K562 (cell line): ENCODE measurements at regions not wholly inside any gene's neighbourhood (a gene's known extent, or its start where the extent isn't known, plus 50 kb on each side); places are given as distances from the start of the nearest gene placed in this dataset.

Experiments
- ATAC-seq: fragments of 200-7000 bp; cut with Tn5 transposase; 3 replicates; pipeline ENCODE4 v1.9.1; 2020; ENCODE audit warnings: moderate library complexity
- BruUV-seq: library from RNA; stranded (reverse); fragments of 400-500 nt; replicated peaks from 2 replicates; lab custom pipeline; 2021; lab: Mats Ljungman, UMichigan
- CTCF ChIA-PET: fragments of 300-600 bp; formaldehyde crosslinking; extraction: SDS; loops from one replicate; lab custom pipeline; 2021; ENCODE audit warnings: low intra/inter-chr PET ratio; lab: Yijun Ruan, JAX
- POLR2A ChIA-PET: fragments of 300-600, 350-650 bp; sonication (Branson Sonifier 250); formaldehyde crosslinking; extraction: SDS; loops from one replicate; lab custom pipeline; 2021; ENCODE audit warnings: antibody characterized with exemption, inconsistent platforms; lab: Yijun Ruan, JAX
- DNase-seq, 4 experiments: peaks; one replicate each; pipeline versions ENCODE4 v3.0.0 to v3.0.0-alpha.2; 2011 to 2018; ENCODE audit warnings: low spot score in 3 of 4, mixed read lengths in 3 of 4; ENCODE audit errors: extremely low read depth in 1 of 4
- FAIRE-seq: peaks from 2 replicates; lab custom pipeline; 2011; peaks lifted over from hg19 to GRCh38; lab: Jason Lieb, UNC
- H2AFZ ChIP-seq: 2 replicates; pipeline ENCODE4 v1.6.0; 2011; ENCODE audit warnings: low read depth, low read length, control low read depth, inconsistent platforms
- H3K27ac ChIP-seq: fragments of 200-600 bp; 3 replicates; pipeline ENCODE4 v1.8.0; 2011; ENCODE audit warnings: low read depth, mild to moderate bottlenecking, control low read depth, inconsistent platforms, low read length, moderate library complexity, mixed read lengths; ENCODE audit errors: extremely low read depth
- H3K27me3 ChIP-seq, 2 experiments: fragments of 300-600 bp in 1 of 2; 2 replicates in 1 of 2; 3 replicates in 1 of 2; pipeline versions ENCODE4 v1.6.0 to v1.8.0; 2011; ENCODE audit warnings: inconsistent platforms in 2 of 2, low read length in 2 of 2, mild to moderate bottlenecking in 1 of 2, mixed read lengths in 1 of 2, moderate library complexity in 1 of 2; ENCODE audit not compliant: control insufficient read depth in 2 of 2, insufficient read depth in 2 of 2
- H3K36me3 ChIP-seq: fragments of 300-600 bp; 3 replicates; pipeline ENCODE4 v1.8.0; 2011; ENCODE audit warnings: mild to moderate bottlenecking, low read length, inconsistent platforms; ENCODE audit not compliant: control insufficient read depth, insufficient read depth
- H3K4me1 ChIP-seq, 2 experiments: fragments of 200-600 bp in 1 of 2; replicated peaks in 1 of 2; 2 replicates in 1 of 2; 3 replicates in 1 of 2; pipeline versions ENCODE4 v1.5.1 to v1.8.0; 2011; ENCODE audit warnings: inconsistent platforms in 2 of 2, low read length in 2 of 2, mild to moderate bottlenecking in 1 of 2, mixed read lengths in 1 of 2, moderate library complexity in 1 of 2; ENCODE audit not compliant: control insufficient read depth in 2 of 2, insufficient read depth in 2 of 2
- H3K4me2 ChIP-seq: 2 replicates; pipeline ENCODE4 v1.6.1; 2011; ENCODE audit warnings: low read length, control low read depth, inconsistent platforms, mixed read lengths; ENCODE audit not compliant: insufficient read depth
- H3K4me3 ChIP-seq: fragments of 200-600 bp; sonication (generic), shearing (Covaris generic); 2 replicates; pipeline ENCODE4 v1.5.1; 2016; ENCODE audit warnings: control low read depth, inconsistent platforms
- H3K79me2 ChIP-seq: fragments of 200-600 bp; 3 replicates; pipeline ENCODE4 v1.8.0; 2011; ENCODE audit warnings: low read length, inconsistent platforms; ENCODE audit not compliant: control insufficient read depth, insufficient read depth
- H3K9ac ChIP-seq, 2 experiments: 2 replicates each; pipeline versions ENCODE4 v1.6.0 to v1.6.1; 2011; ENCODE audit warnings: low read depth in 2 of 2, low read length in 2 of 2, control low read depth in 1 of 2, inconsistent platforms in 1 of 2, mild to moderate bottlenecking in 1 of 2, mixed read lengths in 1 of 2; ENCODE audit not compliant: insufficient read depth in 1 of 2
- H3K9me1 ChIP-seq: one replicate; pipeline ENCODE4 v1.6.0; 2011; ENCODE audit warnings: inconsistent platforms, mild to moderate bottlenecking, low read length, moderate library complexity; ENCODE audit not compliant: control insufficient read depth, insufficient read depth
- H3K9me3 ChIP-seq: replicated peaks from 2 replicates; pipeline ENCODE4 v1.5.1; 2011; ENCODE audit warnings: low read depth, low read length, inconsistent platforms; ENCODE audit not compliant: control insufficient read depth, insufficient read depth
- H4K20me1 ChIP-seq: replicated peaks from 2 replicates; pipeline ENCODE4 v1.6.1; 2011; ENCODE audit warnings: low read length, inconsistent platforms, mixed read lengths; ENCODE audit not compliant: control insufficient read depth, insufficient read depth
- KLF6 ChIP-seq: fragments of 250-450 bp; sonication (Bioruptor Pico); IDR thresholded peaks from 2 replicates; pipeline ENCODE4 v1.4.0; 2020; ENCODE audit warnings: mild to moderate bottlenecking, moderate library complexity, borderline replicate concordance
- TSC22D4 ChIP-seq: fragments of 450-650 bp; IDR thresholded peaks from 2 replicates; pipeline ENCODE4 v1.6.1; 2016; ENCODE audit warnings: missing genetic modification characterization, missing biosample characterization, control low read depth
- ZNF699 ChIP-seq: fragments of 250-450 bp; sonication (Bioruptor Pico); IDR thresholded peaks from 2 replicates; pipeline ENCODE4 v1.8.0; 2021; ENCODE audit warnings: mild to moderate bottlenecking, moderate library complexity; ENCODE audit not compliant: insufficient replicate concordance
- WGBS: fragments of 100-300 bp; shearing (Covaris generic); methylation state at CpG from one replicate; pipeline ENCODE4 v1.1.6; 2016; ENCODE audit warnings: low coverage, mixed read lengths; ENCODE audit not compliant: insufficient coverage; ENCODE audit errors: missing lambda C conversion rate; 5-methylcytosine and 5-hydroxymethylcytosine counted together
- in situ Hi-C: fragments of 300-500 bp; cut with MboI; formaldehyde crosslinking; loops from 4 replicates; pipeline ENCODE4 v1.15.0; 2018; ENCODE audit warnings: inconsistent platforms, mixed read lengths
- intact Hi-C: fragments of 100-400 bp; cut with micrococcal nuclease; formaldehyde crosslinking; loops from 2 replicates; pipeline ENCODE4 v1.14.2; 2022
- TF ChIP-seq, protein P1 (sequence below): fragments of 250-450 bp; sonication (Bioruptor Pico); IDR thresholded peaks from 2 replicates; pipeline ENCODE4 v1.8.0; 2021; ENCODE audit warnings: moderate library complexity, mild to moderate bottlenecking, inconsistent platforms
- TF ChIP-seq, protein P2 (sequence below), 2 experiments: fragments of 450-650 bp; IDR thresholded peaks; 2 replicates each; pipeline ENCODE4 v1.6.1; 2016; ENCODE audit warnings: mild to moderate bottlenecking in 2 of 2, borderline replicate concordance in 1 of 2, low read depth in 1 of 2, moderate library complexity in 1 of 2

DNA sequence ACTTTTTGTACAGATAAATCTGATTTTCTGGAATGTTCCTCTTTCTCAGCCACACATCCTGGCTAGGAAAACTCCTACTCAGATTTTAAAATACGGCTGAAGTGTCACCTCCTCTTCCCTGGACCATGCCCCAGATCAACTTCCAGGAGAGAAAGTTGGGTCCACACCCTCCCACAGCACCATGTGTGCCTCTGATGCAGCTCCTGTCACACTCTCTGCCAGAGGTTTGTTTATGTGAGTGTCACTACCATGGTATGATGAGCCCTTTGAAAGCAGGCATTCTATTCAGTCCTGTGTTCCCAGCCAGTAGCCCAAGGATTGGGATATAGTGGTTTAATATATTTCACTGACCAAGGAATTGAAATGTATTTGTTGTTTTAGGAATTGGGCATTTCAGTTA lies 287.2 kb upstream of the ATP2B1 start (continued):
- TF ChIP-seq, protein P1, sequence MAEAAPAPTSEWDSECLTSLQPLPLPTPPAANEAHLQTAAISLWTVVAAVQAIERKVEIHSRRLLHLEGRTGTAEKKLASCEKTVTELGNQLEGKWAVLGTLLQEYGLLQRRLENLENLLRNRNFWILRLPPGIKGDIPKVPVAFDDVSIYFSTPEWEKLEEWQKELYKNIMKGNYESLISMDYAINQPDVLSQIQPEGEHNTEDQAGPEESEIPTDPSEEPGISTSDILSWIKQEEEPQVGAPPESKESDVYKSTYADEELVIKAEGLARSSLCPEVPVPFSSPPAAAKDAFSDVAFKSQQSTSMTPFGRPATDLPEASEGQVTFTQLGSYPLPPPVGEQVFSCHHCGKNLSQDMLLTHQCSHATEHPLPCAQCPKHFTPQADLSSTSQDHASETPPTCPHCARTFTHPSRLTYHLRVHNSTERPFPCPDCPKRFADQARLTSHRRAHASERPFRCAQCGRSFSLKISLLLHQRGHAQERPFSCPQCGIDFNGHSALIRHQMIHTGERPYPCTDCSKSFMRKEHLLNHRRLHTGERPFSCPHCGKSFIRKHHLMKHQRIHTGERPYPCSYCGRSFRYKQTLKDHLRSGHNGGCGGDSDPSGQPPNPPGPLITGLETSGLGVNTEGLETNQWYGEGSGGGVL (CRISPR knock-in tag), result no peak
- TF ChIP-seq KLF6 (CRISPR knock-in tag) (no peak), ZNF699 (no peak)

DNA sequence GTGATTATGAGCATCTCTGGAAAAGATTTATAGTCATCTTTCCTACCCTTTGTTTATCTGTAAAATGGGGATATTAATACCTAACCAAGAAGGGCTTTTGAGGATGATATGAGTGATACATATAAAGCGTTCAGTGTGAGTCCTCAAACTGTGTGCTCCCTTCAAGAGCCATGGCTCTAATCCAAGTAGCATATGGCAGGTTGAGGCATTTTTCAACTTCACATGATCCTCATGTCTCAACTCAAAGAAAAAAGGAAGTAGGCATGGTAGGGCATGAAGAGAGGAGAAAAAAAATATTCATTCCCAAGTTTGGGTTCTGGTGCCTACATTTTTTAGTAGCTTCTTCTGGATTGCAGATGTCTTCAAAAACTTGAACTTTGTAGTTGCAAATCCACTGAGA lies 286.3 kb upstream of the ATP2B1 start:
- Histone ChIP-seq H3K9me1 (no peaks in the 10 kb centered on the region), H3K9me3 (no peaks in the 10 kb centered on the region), H3K9ac (no peak overlapping the region), H3K27me3 (no peaks in the 10 kb centered on the region), H3K4me2 (no peak overlapping the region), H3K4me1 (no peaks in the 10 kb centered on the region), H2AFZ (no peak overlapping the region)
- WGBS, result 0% methylated on average over 1 of the region's 1 CpG
- in situ Hi-C loops, result no loop called here
- no TSS peak for BruUV-seq
- TF ChIP-seq TSC22D4 (tag), result no peak
- TF ChIP-seq, protein P2, sequence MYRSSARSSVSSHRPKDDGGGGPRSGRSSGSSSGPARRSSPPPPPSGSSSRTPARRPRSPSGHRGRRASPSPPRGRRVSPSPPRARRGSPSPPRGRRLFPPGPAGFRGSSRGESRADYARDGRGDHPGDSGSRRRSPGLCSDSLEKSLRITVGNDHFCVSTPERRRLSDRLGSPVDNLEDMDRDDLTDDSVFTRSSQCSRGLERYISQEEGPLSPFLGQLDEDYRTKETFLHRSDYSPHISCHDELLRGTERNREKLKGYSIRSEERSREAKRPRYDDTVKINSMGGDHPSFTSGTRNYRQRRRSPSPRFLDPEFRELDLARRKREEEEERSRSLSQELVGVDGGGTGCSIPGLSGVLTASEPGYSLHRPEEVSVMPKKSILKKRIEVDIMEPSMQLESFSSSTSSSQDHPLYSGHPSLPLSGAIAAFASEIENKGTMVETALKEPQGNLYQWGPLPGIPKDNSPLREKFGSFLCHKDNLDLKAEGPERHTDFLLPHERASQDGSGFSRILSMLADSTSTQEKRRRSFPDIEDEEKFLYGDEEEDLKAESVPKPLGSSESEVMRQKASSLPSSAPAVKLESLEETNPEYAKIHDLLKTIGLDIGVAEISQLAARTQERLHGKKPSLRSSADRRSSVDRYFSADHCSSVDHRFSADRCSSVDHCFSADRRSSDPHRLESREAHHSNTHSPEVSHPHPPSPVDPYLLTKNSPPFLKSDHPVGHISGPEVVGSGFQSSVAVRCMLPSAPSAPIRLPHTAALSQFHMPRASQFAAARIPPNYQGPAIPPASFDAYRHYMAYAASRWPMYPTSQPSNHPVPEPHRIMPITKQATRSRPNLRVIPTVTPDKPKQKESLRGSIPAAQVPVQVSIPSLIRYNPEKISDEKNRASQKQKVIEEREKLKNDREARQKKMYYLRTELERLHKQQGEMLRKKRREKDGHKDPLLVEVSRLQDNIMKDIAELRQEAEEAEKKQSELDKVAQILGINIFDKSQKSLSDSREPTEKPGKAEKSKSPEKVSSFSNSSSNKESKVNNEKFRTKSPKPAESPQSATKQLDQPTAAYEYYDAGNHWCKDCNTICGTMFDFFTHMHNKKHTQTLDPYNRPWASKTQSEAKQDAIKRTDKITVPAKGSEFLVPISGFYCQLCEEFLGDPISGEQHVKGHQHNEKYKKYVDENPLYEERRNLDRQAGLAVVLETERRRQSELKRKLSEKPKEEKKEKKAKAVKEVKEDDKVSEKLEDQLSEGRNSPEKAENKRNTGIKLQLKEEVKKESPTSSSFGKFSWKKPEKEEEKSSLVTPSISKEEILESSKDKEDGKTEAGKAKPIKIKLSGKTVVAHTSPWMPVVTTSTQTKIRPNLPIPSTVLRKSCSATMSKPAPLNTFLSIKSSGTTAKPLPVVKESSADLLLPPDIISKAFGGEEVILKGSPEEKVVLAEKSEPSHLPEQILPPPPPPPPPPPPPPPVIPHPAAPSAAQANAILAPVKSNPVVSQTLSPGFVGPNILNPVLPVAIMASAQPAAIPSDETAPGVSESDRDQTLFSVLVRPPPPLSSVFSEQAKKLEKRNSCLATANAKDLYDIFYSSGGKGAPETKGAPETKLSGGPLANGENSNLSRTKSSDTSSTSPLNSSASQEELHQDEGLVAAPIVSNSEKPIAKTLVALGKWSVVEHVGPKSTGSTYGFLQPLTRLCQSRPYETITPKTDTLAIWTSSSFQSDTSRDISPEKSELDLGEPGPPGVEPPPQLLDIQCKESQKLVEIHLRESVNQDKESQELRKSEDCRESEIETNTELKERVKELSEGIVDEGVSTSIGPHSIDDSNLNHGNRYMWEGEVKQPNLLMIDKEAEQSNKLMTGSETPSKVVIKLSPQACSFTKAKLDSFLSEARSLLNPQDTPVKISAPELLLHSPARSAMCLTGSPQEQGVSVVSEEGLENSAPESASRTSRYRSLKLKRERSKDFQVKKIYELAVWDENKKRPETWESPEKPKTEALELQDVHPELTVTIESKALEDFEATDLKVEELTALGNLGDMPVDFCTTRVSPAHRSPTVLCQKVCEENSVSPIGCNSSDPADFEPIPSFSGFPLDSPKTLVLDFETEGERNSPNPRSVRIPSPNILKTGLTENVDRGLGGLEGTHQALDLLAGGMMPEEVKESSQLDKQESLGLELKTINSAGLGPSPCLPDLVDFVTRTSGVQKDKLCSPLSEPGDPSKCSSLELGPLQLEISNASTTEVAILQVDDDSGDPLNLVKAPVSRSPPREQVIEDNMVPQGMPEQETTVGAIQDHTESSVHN (IDR thresholded peaks at IDR 0.05; ENCODE audit: borderline replicate concordance in 1 of 2, low read depth in 1 of 2), result no peak
- TF ChIP-seq, all 486 proteins: peak for 0
- FAIRE-seq (no peak), ATAC-seq (no peak), DNase-seq (no peak)
- ChIA-PET POLR2A (no interaction called here), CTCF (no interaction called here)
- no peak overlapping the region for H3K4me3 ChIP-seq
- H4K20me1 ChIP-seq, result no peaks in the 10 kb centered on the region
- no peak overlapping the region for H3K27ac ChIP-seq
- H3K79me2 ChIP-seq, result no peaks in the 10 kb centered on the region
- no peaks in the 10 kb centered on the region for H3K36me3 ChIP-seq
- intact Hi-C loops, result no loop called here
